GM18870 (cell line): ENCODE measurements at regions not wholly inside any gene's neighbourhood (a gene's known extent, or its start where the extent isn't known, plus 50 kb on each side); places are given as distances from the start of the nearest gene placed in this dataset.
A peak's percentile ranks its signal among the peaks of the same experiment; 100 is the strongest.
"Not testable (repeated sequence)": the region's sequence is repeated elsewhere in the genome, so short reads cannot be mapped to it uniquely, and the experiment has no call there.

Experiments used
- ATAC-seq: cut with Tn5 transposase; IDR thresholded peaks from one replicate; pipeline ENCODE4 v1.9.1; 2021; ENCODE audit warnings: moderate library complexity; ENCODE audit not compliant: unreplicated experiment

DNA sequence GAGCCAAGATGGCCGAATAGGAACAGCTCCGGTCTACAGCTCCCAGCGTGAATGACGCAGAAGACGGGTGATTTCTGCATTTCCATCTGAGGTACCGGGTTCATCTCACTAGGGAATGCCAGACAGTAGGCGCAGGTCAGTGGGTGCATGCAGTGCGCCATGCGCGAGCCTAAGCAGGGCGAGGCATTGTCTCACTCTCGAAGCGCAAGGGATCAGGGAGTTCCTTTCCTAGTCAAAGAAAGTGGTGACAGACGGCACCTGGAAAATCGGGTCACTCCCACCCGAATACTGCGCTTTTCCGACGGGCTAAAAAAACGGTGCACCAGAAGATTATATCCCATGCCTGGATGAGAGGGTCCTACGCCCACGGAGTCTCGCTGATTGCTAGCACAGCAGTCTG is 600.1 kb downstream of the PRR16 start:
- ATAC-seq, result not testable (repeated sequence)

DNA sequence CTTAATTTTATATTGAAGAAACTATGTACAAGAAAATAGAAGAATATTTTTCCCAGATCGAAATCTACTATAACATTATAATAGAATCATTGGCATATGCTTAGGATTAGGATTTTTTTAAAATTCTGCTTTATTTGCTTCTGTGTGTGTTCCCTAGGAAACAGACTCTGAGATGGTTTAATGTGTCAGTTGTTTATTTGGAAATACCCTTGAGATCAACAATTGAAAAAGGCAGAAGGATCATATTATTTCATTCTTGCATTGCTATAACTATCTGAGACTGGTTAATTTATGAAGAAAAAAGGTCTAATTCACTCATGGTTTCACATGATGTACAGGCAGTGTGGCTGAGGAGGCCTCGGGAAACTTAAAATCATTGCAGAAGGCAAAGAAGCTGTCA is 622.6 kb downstream of the PRR16 start:
- no peak for ATAC-seq

DNA sequence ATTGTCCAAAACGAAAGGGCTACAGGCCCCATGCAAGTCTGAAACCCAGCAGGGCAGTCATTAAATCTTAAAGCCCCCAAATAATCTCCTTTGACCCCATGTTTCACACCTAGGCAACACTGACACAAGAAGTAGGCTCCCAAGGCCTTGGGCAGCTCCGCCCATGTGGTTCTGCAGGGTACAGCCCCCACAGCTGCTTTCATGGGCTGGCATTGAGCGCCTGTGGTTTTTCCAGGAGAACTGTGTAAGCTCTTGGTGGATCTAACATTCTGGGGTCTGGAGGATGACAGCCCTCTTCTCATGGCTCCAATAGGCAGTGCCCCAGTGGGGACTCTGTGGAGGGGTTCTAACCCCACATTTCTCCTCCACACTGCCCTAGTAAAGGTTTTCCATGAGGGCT is 623.5 kb downstream of the PRR16 start:
- no peak for ATAC-seq

DNA sequence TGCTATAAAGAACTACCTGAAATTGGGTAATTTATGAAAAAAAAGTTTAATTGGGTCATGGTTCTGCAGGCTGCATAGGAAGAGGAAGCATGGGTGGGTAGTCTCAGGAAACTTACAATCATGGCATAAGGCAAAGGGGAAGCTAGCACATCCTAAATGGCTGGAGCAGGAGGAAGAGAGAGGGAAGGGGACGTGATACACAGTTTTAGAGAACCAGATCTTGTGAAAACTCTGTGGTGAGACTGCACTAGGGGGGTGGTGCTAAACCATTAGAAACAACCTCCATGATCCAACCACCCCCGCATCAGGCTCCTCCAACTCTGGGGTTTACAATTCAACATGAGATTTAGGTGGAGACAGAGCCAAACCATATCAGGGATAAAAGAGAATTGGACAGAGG is 624.2 kb downstream of the PRR16 start:
- ATAC-seq, result no peak

DNA sequence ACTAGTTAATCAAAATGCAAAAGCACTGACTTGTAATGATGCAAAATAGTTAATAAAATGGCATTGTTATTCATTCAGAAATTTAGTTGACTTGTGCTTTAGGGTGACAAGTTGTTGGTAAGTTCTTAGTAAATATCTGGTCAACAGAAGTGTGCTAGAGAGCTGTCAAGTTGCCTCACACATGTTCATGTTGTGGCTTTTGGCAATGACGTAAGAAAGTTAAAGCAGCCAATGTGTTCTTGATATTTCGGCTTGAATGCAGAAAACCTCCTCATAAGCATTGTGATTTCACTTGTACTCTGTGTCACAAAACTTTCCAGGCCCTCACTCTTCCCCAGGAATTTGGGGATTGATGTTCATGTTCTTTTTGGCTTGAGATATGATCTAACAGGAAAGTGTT is 626.7 kb downstream of the PRR16 start:
- no peak for ATAC-seq

DNA sequence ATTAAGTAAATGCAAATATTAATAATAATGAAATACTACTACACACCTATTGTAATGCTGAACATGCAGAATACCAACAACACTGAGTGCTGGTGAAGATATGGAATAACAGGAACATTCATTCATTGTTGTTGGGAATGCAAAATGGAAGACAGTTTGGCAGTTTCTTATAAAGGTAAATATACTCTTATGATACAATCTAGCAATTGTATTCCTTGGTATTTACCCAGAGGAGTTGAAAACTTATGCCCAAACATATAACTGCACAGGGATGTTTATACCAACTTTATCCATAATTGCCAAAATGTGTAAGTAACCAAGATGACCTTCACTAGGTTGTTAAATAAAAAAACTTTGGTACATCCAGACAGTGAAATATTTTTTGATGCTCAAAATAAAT is 636.8 kb downstream of the PRR16 start:
- no peak for ATAC-seq

DNA sequence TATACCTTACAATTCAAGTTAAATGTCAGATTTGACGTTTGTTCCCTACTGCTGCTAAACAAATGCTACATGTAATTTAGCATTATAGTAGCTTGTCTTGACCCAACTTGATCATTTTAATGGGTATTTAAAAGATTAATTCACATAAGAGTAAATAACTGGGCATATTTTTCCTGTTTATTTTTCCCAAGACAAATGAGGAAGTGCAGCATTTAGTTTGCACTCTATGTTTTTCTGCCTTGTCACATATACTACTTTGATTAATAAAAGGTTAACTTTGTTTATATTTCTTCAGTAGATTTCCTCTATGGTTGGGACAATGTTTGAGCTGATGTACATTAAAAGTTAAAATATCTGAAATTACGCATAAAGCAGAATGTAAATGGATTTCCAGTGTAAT is 641.8 kb downstream of the PRR16 start:
- no peak for ATAC-seq

DNA sequence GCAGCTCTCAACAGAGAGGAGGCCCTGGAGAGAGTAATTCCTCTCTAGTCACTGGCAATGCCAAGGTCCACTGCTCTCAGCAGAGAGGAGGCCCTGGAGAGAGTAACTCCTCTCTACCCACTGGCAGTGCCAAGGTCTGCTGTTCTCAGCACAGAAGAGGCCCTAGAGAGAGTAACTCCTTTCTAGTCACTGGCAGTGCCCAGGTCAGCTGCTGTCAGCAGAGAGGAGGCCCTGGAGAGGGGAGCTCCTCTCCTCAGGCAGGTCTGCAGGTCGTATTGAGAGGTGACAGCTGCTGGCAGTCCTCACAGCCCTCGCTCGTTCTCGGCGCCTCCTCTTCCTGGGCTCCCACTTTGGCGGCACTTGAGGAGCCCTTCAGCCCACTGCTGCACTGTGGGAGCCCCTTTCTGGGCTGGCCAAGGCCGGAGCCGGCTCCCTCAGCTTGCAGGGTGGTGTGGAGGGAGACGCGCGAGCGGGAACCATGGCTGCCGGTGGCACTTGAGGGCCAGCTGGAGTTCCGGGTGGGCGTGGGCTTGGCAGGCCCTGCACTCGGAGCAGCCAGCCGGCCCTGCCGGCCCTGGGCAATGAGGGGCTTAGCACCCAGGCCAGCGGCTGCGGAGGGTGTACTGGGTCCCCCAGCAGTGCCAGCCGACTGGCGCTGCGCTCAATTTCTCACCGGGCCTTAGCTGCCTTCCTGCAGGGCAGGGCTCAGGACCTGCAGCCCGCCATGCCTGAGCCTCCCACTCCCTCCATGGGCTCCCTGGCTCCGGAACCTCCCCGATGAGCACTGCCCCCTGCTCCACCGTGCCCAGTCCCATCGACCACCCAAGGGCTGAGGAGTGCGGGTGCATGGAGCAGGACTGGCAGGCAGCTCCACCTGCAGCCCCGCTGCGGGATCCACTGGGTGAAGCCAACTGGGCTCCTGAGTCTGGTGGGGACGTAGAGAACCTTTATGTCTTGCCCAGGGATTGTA is 642.9 kb downstream of the PRR16 start:
- not testable (repeated sequence) for ATAC-seq

DNA sequence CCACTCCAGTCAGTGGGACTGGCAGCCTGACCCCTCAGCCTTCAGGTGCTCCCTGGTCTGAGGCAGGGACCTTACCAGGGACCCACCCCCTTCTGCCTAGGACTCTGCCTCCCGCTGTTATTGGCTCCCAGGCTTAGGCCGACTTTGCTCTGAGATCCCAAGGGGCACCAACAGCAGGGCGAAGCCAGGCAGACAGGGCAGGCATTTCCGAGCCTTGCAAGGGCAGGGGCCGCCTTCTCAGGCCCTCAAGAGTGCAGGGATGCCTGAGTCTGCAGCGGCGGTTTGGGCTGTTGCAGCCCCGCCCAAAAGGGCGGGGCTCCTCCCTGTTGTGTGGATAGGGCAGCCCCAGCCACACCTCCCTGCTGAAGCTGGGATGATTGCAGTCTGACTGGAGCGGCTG is 644.6 kb downstream of the PRR16 start:
- no peak for ATAC-seq

DNA sequence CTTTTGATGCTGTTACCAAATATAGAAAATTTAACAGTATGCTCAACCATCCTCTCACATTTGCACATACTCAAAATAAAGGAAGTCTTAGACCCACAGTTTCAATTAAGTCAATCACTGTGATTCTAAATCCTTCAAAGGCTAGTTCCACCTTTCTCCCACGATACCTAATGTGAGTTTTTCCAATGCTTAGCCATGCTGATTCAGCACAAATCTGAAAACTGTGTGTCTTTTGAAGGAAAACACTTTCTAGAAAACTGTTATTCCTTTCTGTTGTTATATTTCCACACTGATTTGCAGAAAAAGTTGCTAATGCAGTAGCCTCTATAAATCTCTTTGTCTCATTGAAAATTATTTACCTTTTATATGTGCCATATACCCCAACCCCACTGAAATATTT is 645.7 kb downstream of the PRR16 start:
- ATAC-seq, result no peak

DNA sequence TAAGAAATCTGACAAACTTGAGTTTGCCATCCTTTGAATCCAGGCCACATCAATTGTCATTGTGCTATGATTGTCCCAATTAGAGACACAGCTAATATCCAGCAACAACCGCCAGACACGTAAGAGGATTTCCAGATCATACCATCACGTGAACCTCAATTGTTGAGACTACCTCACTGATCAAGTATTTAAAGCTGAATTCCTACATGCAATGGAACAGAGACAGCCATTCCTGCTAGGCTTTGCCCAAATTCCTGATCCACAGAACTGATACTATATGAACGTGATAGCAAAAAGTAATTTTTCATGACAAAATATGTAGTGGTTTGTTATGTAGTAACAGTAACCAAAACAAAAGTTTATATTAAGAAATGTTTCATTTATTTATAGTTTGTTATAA is 657.7 kb downstream of the PRR16 start:
- no peak for ATAC-seq

DNA sequence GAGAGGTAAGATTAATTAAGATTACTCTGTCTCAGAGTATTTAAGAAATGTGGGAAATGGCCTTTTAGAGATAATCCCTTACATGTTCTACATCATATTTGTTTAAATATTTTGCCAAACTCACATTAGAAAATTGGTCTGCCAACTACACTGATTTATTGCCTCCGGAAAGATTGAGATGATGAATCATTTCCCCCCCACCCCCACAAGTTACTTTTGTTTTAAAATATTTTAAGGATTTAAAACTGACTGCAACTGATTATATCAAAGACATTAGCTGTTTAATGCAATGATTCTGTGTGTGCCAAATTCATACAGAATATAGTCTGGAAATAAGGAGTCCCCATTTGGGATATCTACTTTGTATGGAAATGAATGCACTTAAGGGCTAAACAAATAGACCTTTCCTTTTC is 674.4 kb downstream of the PRR16 start:
- ATAC-seq, result no peak

DNA sequence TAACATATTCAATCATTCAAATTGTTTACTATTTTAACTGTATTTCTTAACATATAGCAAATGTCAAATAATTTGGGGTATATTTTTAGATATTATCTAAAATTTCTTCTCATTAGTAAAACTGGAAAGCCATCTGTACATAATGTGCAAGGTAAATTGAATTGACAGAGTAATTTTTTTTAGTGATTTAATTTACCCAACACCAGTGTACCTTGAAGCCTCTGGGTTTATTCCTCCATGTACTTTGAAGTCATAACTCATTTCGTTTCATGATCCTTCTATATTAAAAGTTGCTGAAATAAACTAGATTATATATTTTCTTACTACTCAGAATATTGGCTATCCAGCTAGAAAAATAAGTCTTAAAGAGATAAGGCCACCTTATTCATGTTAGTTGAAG is 674.9 kb downstream of the PRR16 start:
- no peak for ATAC-seq

DNA sequence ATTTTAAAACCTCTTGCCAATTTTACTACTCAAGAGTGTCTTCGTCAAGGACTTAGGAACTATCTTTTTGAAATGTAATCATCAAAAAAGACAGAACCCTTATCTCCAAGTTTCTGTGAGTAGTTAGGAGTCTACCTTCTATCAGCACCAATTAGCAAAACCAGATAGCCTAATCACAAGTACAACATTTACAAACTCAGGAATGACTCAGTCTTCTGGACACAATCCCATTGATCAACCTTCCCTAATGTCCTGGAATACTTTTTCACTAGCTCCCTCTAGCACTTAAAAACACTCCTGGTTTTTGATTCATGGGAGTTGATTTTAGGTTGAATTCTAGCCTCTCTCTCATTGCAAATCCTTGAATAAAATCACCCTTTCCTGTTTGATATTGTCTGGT is 680.7 kb downstream of the PRR16 start:
- no peak for ATAC-seq

DNA sequence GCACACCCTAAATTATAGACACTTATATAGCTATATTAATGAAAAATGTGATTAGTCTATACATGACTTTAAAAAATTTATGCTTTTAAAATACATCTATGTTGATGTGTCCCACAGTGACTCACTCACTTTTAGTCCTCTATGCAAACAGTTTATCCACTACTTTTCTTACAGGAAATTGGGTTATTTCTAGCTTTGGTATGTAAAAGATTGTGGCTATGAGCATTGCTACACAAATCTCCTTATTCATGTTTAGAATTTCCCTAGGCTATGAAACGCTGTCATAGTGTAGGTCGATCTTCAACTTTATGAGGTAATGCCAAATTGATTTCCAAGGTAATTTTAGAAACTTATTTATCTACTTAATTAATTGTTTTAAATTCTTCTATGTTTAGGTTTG is 687.4 kb downstream of the PRR16 start:
- no peak for ATAC-seq

DNA sequence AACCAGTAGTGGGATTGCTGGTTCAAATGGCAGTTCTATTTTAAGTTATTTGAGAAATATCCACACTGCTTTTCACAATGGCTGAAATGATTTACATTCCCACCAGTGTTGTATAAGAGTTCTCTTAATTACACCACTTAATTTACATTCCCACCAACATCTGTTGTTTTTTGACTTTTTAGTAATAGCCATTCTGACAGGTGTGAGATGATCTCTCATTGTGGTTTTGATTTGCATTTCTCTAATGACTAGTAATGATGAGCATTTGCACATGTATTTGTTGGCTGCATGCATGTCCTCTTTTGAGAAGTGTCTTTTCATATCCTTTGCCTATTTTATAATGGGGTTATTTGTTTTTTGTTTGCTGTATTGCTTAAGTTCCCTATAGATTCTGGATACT is 688.3 kb downstream of the PRR16 start:
- ATAC-seq, result peak; percentile 77

DNA sequence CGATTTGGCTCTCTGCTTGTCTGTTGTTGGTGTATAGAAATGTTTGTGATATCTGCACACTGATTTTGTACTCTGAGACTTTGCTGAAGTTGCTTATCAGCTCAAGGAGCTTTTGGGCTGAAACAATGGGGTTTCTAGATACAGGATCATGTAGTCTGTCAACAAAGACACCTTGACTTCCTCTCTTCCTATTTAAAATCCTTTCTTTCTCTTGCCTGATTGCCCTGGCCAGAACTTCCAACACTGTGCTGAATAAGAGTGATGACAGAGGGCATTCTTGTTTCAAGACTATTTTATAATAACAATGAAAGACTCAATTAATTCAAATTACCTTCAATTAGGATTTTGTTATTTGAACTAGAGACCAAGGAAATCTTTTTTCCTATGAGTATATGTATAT is 692.5 kb downstream of the PRR16 start:
- no peak for ATAC-seq

DNA sequence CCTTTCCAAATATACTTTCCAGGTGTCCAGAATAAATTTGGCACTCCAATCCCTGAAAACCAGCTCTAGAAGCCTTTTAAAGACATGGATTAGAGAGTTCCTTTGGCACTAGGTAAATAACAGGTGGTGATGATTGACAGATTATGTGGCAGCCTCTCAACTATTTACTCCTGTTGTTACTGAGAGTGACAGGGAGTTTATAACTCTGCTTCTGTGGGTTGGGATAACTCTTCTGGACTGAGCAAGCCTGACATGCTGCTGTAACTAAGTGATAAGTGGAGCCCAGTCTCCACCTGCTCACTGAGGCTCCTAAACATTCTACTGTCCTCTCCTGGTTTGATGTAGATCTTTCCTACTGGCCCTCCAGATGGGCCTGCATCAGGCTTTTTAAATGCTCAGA is 693.2 kb upstream of the FTMT start:
- ATAC-seq, result no peak

DNA sequence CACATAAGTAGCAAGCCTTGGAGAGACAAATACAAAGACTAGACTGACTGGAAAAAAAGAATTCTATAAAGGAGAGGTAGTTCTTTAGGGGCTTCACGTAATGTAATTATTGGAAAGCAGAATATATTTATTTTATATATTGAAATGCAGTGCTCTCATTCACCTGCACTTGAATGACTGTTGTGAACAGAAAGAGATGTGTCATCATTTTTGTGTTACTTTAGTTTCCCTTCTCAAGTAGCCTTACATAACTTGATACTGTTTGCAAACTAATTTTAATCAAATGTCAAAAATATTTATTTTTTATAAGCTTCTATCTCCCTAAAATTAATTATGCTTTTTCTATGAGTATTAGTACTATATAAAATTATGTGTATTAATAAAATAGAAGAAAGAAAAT is 691.1 kb upstream of the FTMT start:
- no peak for ATAC-seq

DNA sequence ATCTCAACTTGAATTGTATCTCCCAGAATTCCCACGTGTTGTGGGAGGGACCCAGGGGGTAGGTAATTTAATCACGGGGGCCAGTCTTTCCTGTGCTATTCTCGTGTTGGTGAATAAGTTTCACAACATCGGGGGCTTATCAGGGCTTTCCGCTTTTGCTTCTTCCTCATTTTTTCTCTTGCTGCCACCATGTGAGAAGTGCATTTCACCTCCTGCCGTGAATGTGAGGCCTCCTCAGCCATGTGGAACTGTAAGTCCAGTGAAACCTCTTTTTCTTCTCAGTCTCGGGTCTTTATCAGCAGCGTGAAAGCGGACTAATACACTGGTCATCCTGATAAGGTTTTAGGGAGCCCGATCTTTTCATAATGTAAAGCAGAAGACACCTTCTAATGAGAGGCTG is 687.0 kb upstream of the FTMT start:
- no peak for ATAC-seq

DNA sequence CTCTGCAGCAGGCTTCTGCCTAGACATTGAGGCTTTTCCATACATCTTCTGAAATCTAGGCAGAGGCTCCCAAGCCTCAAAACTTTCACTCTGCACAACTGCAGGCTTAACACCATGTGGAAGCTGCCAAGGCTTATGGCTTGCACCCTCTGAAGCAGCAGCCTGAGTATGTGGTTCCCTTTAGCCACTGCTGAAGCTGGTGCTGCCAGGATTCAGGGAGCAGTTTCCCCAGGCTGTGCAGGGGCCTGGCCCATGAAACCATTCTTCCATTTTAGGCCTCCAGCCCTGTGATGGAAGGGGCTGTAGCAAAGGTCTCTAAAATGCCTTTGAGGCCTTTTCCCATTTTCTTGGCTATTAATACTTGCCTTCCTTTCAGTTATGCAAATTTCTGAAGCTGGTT is 680.3 kb upstream of the FTMT start:
- no peak for ATAC-seq

DNA sequence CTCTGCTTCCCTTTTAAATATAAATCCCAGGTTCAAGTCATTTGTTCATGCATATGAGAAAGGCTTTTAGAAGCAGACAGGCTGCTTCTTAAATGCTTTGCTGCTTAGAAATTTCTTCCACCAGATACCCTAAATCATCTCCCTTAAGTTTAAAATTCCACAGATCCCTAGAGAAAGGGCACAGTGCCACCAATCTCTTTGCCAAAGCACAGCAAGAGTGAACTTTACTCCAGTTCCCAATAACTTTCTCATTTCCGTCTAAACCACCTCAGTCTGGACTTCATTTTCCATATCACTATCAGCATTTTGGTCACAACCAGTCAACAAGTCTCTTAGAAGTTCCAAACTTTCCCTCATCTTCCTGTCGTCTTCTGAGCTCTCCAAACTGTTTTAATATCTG is 679.8 kb upstream of the FTMT start:
- ATAC-seq, result no peak

DNA sequence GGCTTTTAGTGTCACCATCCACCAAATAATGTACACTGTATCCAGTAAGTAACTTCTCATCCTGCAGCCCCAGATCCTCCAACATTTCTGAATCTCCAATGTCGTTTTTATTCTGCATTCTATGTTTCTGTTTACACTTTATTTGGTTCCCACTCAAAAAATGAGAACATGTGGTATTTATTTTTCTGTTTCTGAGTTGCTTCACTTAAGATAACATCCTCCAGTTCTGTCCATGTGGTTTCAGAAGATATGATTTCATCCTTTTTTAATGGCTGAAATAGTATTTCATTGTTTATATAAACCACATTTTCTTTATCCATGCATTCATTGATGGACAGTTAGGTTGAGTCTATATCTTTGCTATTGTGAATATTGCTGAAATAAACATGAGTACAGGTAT is 677.3 kb upstream of the FTMT start:
- no peak for ATAC-seq
